ENCODE measurements at regions not wholly inside any gene's neighbourhood (a gene's known extent, or its start where the extent isn't known, plus 50 kb on each side); places are given as distances from the start of the nearest gene placed in this dataset.

DNA sequence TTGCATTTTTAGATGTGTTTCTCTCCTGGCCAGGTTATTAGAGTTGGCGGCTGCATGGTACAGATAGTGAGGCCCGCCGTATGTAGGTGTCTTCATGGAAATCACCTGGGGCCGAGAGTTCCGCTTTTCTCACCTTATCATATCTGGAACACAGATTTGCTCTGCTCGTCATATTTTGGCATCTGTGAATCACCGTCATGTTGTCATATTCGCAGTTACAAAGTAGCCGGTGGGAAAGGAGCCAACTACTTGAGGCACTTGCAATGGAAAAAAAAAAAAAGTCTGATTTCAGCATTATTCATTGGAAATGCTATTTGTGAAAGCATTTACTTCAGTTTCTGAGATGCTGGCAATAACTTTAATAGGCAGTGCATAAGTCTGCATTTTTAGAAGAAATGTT, 1715.2 kb upstream of the TENM3 start:
- TF ChIP-seq ZSCAN30 (CRISPR knock-in tag; IDR thresholded peaks at IDR 0.05) (no peak), MEF2D (CRISPR knock-in tag; IDR thresholded peaks at IDR 0.05) (no peak), ZZZ3 (CRISPR knock-in tag; IDR thresholded peaks at IDR 0.05; ENCODE audit: borderline replicate concordance) (no peak), ZNF225 (CRISPR knock-in tag; IDR thresholded peaks at IDR 0.05) (no peak), EZH2 (conservative IDR thresholded peaks at IDR 0.05; ENCODE audit: low read depth, low read length) (no peak), NFATC3 (CRISPR knock-in tag; IDR thresholded peaks at IDR 0.05) (no peak), ZNF335 (CRISPR knock-in tag; IDR thresholded peaks at IDR 0.05) (no peak), PHF8 (CRISPR knock-in tag; IDR thresholded peaks at IDR 0.05) (no peak)
- TF ChIP-seq, protein P1, sequence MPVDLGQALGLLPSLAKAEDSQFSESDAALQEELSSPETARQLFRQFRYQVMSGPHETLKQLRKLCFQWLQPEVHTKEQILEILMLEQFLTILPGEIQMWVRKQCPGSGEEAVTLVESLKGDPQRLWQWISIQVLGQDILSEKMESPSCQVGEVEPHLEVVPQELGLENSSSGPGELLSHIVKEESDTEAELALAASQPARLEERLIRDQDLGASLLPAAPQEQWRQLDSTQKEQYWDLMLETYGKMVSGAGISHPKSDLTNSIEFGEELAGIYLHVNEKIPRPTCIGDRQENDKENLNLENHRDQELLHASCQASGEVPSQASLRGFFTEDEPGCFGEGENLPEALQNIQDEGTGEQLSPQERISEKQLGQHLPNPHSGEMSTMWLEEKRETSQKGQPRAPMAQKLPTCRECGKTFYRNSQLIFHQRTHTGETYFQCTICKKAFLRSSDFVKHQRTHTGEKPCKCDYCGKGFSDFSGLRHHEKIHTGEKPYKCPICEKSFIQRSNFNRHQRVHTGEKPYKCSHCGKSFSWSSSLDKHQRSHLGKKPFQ (CRISPR knock-in tag; IDR thresholded peaks at IDR 0.05; ENCODE audit: insufficient replicate concordance) = no peak
- TF ChIP-seq, protein P2, sequence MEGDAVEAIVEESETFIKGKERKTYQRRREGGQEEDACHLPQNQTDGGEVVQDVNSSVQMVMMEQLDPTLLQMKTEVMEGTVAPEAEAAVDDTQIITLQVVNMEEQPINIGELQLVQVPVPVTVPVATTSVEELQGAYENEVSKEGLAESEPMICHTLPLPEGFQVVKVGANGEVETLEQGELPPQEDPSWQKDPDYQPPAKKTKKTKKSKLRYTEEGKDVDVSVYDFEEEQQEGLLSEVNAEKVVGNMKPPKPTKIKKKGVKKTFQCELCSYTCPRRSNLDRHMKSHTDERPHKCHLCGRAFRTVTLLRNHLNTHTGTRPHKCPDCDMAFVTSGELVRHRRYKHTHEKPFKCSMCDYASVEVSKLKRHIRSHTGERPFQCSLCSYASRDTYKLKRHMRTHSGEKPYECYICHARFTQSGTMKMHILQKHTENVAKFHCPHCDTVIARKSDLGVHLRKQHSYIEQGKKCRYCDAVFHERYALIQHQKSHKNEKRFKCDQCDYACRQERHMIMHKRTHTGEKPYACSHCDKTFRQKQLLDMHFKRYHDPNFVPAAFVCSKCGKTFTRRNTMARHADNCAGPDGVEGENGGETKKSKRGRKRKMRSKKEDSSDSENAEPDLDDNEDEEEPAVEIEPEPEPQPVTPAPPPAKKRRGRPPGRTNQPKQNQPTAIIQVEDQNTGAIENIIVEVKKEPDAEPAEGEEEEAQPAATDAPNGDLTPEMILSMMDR (CRISPR knock-in tag; IDR thresholded peaks at IDR 0.05) = no peak

All from HepG2 (cell line).